ENCODE measurements at regions not wholly inside any gene's neighbourhood (a gene's known extent, or its start where the extent isn't known, plus 50 kb on each side); places are given as distances from the start of the nearest gene placed in this dataset.

- TF ChIP-seq CTCF (IDR thresholded peaks at IDR 0.05; ENCODE audit: unreplicated experiment) = no peak
- no peaks in the 10 kb centered on the region for H3K27me3 Mint-ChIP-seq (ENCODE audit: insufficient read depth, unreplicated experiment)
- H3K4me1 Mint-ChIP-seq (ENCODE audit: insufficient read depth, unreplicated experiment) = peaks cover 7% of the 10 kb centered on the region
- no peaks in the 10 kb centered on the region for H3K36me3 Mint-ChIP-seq (ENCODE audit: insufficient read depth, unreplicated experiment)
- no peak overlapping the region for H3K27ac Mint-ChIP-seq (ENCODE audit: low read depth, unreplicated experiment)
- intact Hi-C loops (cut with micrococcal nuclease) = no loop called here
- ChIA-PET CTCF (no interaction called here), POLR2A (no interaction called here)
- peaks cover 8% of the 10 kb centered on the region for H3K9me3 Mint-ChIP-seq (ENCODE audit: unreplicated experiment)
- DNase-seq (ENCODE audit: unreplicated experiment) = no peak
- no TSS peak for BruUV-seq (replicated peaks)
- no peak overlapping the region for H3K4me3 Mint-ChIP-seq (ENCODE audit: unreplicated experiment)
Observed at GRCh38 chr2:5751873-5752482, 59.8 kb downstream of the SOX11 start.

GRCh38 chr2:5756272-5756671, 64.1 kb downstream of the SOX11 start:
- H3K36me3 Mint-ChIP-seq (ENCODE audit: insufficient read depth, unreplicated experiment) = no peaks in the 10 kb centered on the region
- ChIA-PET POLR2A (no interaction called here), CTCF (interaction anchor here (0.5 kb wide), 1 partner anchor 406 kb away, joined by 4 read pairs; no protein-coding TSS in a partner anchor)
- BruUV-seq (replicated peaks) = no TSS peak
- no peak overlapping the region for H3K4me3 Mint-ChIP-seq (ENCODE audit: unreplicated experiment)
- peaks cover 8% of the 10 kb centered on the region for H3K4me1 Mint-ChIP-seq (ENCODE audit: insufficient read depth, unreplicated experiment)
- no peak for TF ChIP-seq CTCF (IDR thresholded peaks at IDR 0.05; ENCODE audit: unreplicated experiment)
- H3K9me3 Mint-ChIP-seq (ENCODE audit: unreplicated experiment) = no peaks in the 10 kb centered on the region
- intact Hi-C loops (cut with micrococcal nuclease) = no loop called here
- no peak overlapping the region for H3K27ac Mint-ChIP-seq (ENCODE audit: low read depth, unreplicated experiment)
- no peaks in the 10 kb centered on the region for H3K27me3 Mint-ChIP-seq (ENCODE audit: insufficient read depth, unreplicated experiment)
- no peak for DNase-seq (ENCODE audit: unreplicated experiment)

- intact Hi-C loops (cut with micrococcal nuclease) = no loop called here
- no peaks in the 10 kb centered on the region for H3K9me3 Mint-ChIP-seq (ENCODE audit: unreplicated experiment)
- ChIA-PET CTCF (no interaction called here), POLR2A (no interaction called here)
- H3K27ac Mint-ChIP-seq (ENCODE audit: low read depth, unreplicated experiment) = no peak overlapping the region
- TF ChIP-seq CTCF (IDR thresholded peaks at IDR 0.05; ENCODE audit: unreplicated experiment) = no peak
- H3K27me3 Mint-ChIP-seq (ENCODE audit: insufficient read depth, unreplicated experiment) = no peaks in the 10 kb centered on the region
- no TSS peak for BruUV-seq (replicated peaks)
- peaks cover 8% of the 10 kb centered on the region for H3K4me1 Mint-ChIP-seq (ENCODE audit: insufficient read depth, unreplicated experiment)
- no peaks in the 10 kb centered on the region for H3K36me3 Mint-ChIP-seq (ENCODE audit: insufficient read depth, unreplicated experiment)
- H3K4me3 Mint-ChIP-seq (ENCODE audit: unreplicated experiment) = no peak overlapping the region
- DNase-seq (ENCODE audit: unreplicated experiment) = no peak
Observed at GRCh38 chr2:5758346-5758745, 66.2 kb downstream of the SOX11 start.

- ChIA-PET POLR2A (no interaction called here), CTCF (interaction anchor here (0.8 to 1.7 kb wide), 3 partner anchors 12 to 1083 kb away, joined by 3 read pairs; no protein-coding TSS in a partner anchor)
- H3K36me3 Mint-ChIP-seq (ENCODE audit: insufficient read depth, unreplicated experiment) = no peaks in the 10 kb centered on the region
- peaks cover 8% of the 10 kb centered on the region for H3K4me1 Mint-ChIP-seq (ENCODE audit: insufficient read depth, unreplicated experiment)
- intact Hi-C loops (cut with micrococcal nuclease) = no loop called here
- H3K27me3 Mint-ChIP-seq (ENCODE audit: insufficient read depth, unreplicated experiment) = no peaks in the 10 kb centered on the region
- H3K4me3 Mint-ChIP-seq (ENCODE audit: unreplicated experiment) = no peak overlapping the region
- TF ChIP-seq CTCF (IDR thresholded peaks at IDR 0.05; ENCODE audit: unreplicated experiment) = no peak
- no peak for DNase-seq (ENCODE audit: unreplicated experiment)
- H3K27ac Mint-ChIP-seq (ENCODE audit: low read depth, unreplicated experiment) = no peak overlapping the region
- no TSS peak for BruUV-seq (replicated peaks)
- H3K9me3 Mint-ChIP-seq (ENCODE audit: unreplicated experiment) = peaks cover 3% of the 10 kb centered on the region
Observed at GRCh38 chr2:5759949-5760348, 67.8 kb downstream of the SOX11 start.

Data from MCF 10A (cell line).